Stimulated activated naive CD4-positive, alpha-beta T cell (primary cell): ENCODE measurements at regions not wholly inside any gene's neighbourhood (a gene's known extent, or its start where the extent isn't known, plus 50 kb on each side); places are given as distances from the start of the nearest gene placed in this dataset.
"Not testable (repeated sequence)": the region's sequence is repeated elsewhere in the genome, so short reads cannot be mapped to it uniquely, and the experiment has no call there.

Experiments used
- DNase-seq, 6 experiments: peaks; one replicate each; lab custom pipeline; 2025; lab: John Stamatoyannopoulos, UW

GRCh38 chr21:28523367-28523766 is 469.3 kb downstream of the LTN1 start:
- DNase-seq, result no peak

GRCh38 chr21:28522014-28522799 is 470.5 kb downstream of the LTN1 start:
- no peak for DNase-seq

- DNase-seq, result no peak
These were observed 474.0 kb downstream of the LTN1 start for GRCh38 chr21:28518630-28519029.

- DNase-seq, result peak; percentile 10 to 56 (median 36)
These were observed 475.6 kb downstream of the LTN1 start for GRCh38 chr21:28516991-28517592.

- DNase-seq, result no peak
These were observed 476.7 kb downstream of the LTN1 start for GRCh38 chr21:28516021-28516420.

GRCh38 chr21:28513428-28513827 is 479.2 kb downstream of the LTN1 start:
- no peak for DNase-seq

- DNase-seq, result no peak
These were observed 483.6 kb downstream of the LTN1 start for GRCh38 chr21:28509031-28509430.

GRCh38 chr21:28508126-28508525 is 484.6 kb downstream of the LTN1 start:
- no peak for DNase-seq

- no peak for DNase-seq
These were observed 496.2 kb downstream of the LTN1 start for GRCh38 chr21:28496517-28496916.

GRCh38 chr21:28492127-28492526 is 500.6 kb downstream of the LTN1 start:
- no peak for DNase-seq

- no peak for DNase-seq
These were observed 502.8 kb downstream of the LTN1 start for GRCh38 chr21:28489821-28490350.

- DNase-seq, result no peak
These were observed 503.5 kb downstream of the LTN1 start for GRCh38 chr21:28489162-28489561.

- DNase-seq, result no peak
These were observed 505.1 kb downstream of the LTN1 start for GRCh38 chr21:28487455-28488070.

GRCh38 chr21:28485301-28486022 is 507.2 kb downstream of the LTN1 start:
- DNase-seq, result no peak

- DNase-seq, result no peak
These were observed 509.2 kb downstream of the LTN1 start for GRCh38 chr21:28483301-28484035.

GRCh38 chr21:28482657-28483056 is 510.0 kb downstream of the LTN1 start:
- no peak for DNase-seq

- DNase-seq, result no peak
These were observed 512.2 kb downstream of the LTN1 start for GRCh38 chr21:28480470-28480869.

GRCh38 chr21:28473530-28474220 is 519.0 kb downstream of the LTN1 start:
- DNase-seq, result no peak

- DNase-seq, result not testable (repeated sequence)
These were observed 520.1 kb downstream of the LTN1 start for GRCh38 chr21:28472543-28472942.

- DNase-seq, result no peak
These were observed 527.7 kb downstream of the LTN1 start for GRCh38 chr21:28464988-28465387.

- DNase-seq, result no peak
These were observed 528.6 kb downstream of the LTN1 start for GRCh38 chr21:28464095-28464494.
